ENCODE measurements at regions not wholly inside any gene's neighbourhood (a gene's known extent, or its start where the extent isn't known, plus 50 kb on each side); places are given as distances from the start of the nearest gene placed in this dataset.

GRCh38 chr20:26315054-26315453, 618.4 kb upstream of the ZNF337 start:
- TF ChIP-seq CTCF (IDR thresholded peaks at IDR 0.05), result no peak
- TF ChIP-seq POLR2A (IDR thresholded peaks at IDR 0.05), result no peak
